Kidney (tissue), 13 donors: ENCODE measurements at regions not wholly inside any gene's neighbourhood (a gene's known extent, or its start where the extent isn't known, plus 50 kb on each side); places are given as distances from the start of the nearest gene placed in this dataset.
A peak's percentile ranks its signal among the peaks of the same experiment; 100 is the strongest.

Experiments
- DNase-seq, 5 donors: peaks; one replicate each; pipeline ENCODE4 v3.0.0-alpha.2; 2013 to 2020
- FAIRE-seq: peaks from 2 replicates; lab custom pipeline; 2012; peaks lifted over from hg19 to GRCh38; lab: Jason Lieb, UNC
- H3K27ac ChIP-seq, 2 donors: one replicate each; pipeline ENCODE4 v1.7.0; 2013; ENCODE audit warnings: low read depth in 2 of 2, low read length in 2 of 2, inconsistent platforms in 1 of 2
- H3K27me3 ChIP-seq: one replicate; pipeline ENCODE4 v1.7.1; 2013; ENCODE audit warnings: low read length, inconsistent platforms; ENCODE audit not compliant: control insufficient read depth, insufficient read depth
- H3K36me3 ChIP-seq, 3 donors: one replicate each; pipeline versions ENCODE4 v1.7.0 to v1.7.1; 2013; ENCODE audit warnings: low read length in 3 of 3, control low read depth in 1 of 3, inconsistent platforms in 1 of 3; ENCODE audit not compliant: insufficient read depth in 3 of 3, control insufficient read depth in 2 of 3
- H3K4me1 ChIP-seq, 3 donors: one replicate each; pipeline versions ENCODE4 v1.7.0 to v1.7.1; 2013; ENCODE audit warnings: low read length in 3 of 3, inconsistent platforms in 1 of 3, low read depth in 1 of 3; ENCODE audit not compliant: control insufficient read depth in 2 of 3, insufficient read depth in 2 of 3
- H3K4me3 ChIP-seq, 3 donors: one replicate each; pipeline versions ENCODE4 v1.7.0 to v1.8.1; 2013; ENCODE audit warnings: low read length in 3 of 3, control low read depth in 1 of 3, inconsistent platforms in 1 of 3
- H3K9ac ChIP-seq, 3 donors: one replicate each; pipeline versions ENCODE4 v1.7.0 to v1.7.1; 2013; ENCODE audit warnings: low read length in 3 of 3, control low read depth in 1 of 3, inconsistent platforms in 1 of 3
- H3K9me3 ChIP-seq, 3 donors: one replicate each; pipeline versions ENCODE4 v1.7.0 to v1.7.1; 2013; ENCODE audit warnings: low read length in 3 of 3, control low read depth in 1 of 3, inconsistent platforms in 1 of 3; ENCODE audit not compliant: control insufficient read depth in 2 of 3, insufficient read depth in 1 of 3
- intact Hi-C: fragments of 100-400 bp; cut with DNase I; formaldehyde crosslinking; loops from one replicate; pipeline ENCODE4 v1.11.1; 2022
- TF ChIP-seq, protein P1 (sequence below): IDR thresholded peaks from 3 replicates; pipeline ENCODE4 v1.5.1; 2012; ENCODE audit warnings: mild to moderate bottlenecking, moderate library complexity, borderline replicate concordance; ENCODE audit not compliant: insufficient read depth; ENCODE audit errors: extremely low read depth
- donor health status: control.
- donor health status: control.
- donor health status: control.
- donor health status: control.
- donor health status: control.
- donor health status: DM: yes; HTN: yes; CAD: no.
- donor health status: Normal renal cell carcinoma (clear cell type).

DNA sequence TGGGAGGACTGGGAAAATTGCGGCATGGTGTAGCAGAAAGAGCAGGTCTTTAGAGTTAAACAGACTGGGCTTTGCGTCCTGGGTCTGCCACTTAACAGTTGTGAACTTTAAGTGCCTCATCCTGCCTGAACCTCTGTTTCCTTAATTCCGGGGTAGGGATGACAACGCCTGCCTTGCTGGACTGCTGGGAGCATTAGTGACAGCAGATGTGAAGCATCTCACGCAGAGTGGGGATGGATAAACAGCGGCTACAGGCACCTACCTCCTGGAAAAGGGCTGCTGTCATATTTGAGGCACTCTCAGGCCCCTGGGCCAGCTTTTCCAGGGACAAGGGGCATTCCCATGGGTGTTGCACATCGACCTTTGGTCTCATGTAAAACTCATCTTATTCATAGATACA is 572.2 kb downstream of the TBC1D22A start:
- Histone ChIP-seq H3K27ac (no peak overlapping the region), H3K27me3 (no peaks in the 10 kb centered on the region), H3K36me3 (no peaks in the 10 kb centered on the region), H3K4me3 (no peak overlapping the region), H3K9ac (no peak overlapping the region), H3K9me3 (peaks cover 0 to 7% (median 0%) of the 10 kb centered on the region in 3 donors), H3K4me1 (no peaks in the 10 kb centered on the region)
- FAIRE-seq (no peak), DNase-seq (no peak)
- intact Hi-C loops: no loop called here
- TF ChIP-seq, protein P1, sequence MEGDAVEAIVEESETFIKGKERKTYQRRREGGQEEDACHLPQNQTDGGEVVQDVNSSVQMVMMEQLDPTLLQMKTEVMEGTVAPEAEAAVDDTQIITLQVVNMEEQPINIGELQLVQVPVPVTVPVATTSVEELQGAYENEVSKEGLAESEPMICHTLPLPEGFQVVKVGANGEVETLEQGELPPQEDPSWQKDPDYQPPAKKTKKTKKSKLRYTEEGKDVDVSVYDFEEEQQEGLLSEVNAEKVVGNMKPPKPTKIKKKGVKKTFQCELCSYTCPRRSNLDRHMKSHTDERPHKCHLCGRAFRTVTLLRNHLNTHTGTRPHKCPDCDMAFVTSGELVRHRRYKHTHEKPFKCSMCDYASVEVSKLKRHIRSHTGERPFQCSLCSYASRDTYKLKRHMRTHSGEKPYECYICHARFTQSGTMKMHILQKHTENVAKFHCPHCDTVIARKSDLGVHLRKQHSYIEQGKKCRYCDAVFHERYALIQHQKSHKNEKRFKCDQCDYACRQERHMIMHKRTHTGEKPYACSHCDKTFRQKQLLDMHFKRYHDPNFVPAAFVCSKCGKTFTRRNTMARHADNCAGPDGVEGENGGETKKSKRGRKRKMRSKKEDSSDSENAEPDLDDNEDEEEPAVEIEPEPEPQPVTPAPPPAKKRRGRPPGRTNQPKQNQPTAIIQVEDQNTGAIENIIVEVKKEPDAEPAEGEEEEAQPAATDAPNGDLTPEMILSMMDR: no peak

DNA sequence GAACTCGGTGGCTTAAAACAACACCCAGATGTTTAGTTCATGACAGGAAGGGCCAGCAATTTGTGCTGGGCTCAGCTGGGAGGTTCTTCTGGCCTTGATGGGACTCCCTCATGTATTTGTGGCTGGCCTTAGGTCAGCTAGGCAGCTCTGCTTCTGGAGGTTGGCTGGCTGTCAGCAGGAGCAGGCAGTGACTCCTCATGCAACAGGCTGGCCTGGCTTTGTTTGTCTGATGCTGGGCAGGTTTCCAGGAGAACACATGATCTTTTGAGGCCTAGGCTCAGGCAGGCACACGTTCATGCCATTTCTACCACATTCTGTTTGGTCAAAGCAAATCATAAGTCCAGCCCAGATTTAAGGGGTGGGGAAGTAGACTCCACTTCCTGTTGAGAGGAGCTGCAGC is 571.2 kb downstream of the TBC1D22A start:
- no peaks in the 10 kb centered on the region for H3K4me1 ChIP-seq
- H3K36me3 ChIP-seq: no peaks in the 10 kb centered on the region
- H3K9ac ChIP-seq: no peak overlapping the region
- no peak overlapping the region for H3K4me3 ChIP-seq
- no peaks in the 10 kb centered on the region for H3K27me3 ChIP-seq
- TF ChIP-seq, protein P1: no peak
- no peak overlapping the region for H3K27ac ChIP-seq
- intact Hi-C loops: no loop called here
- FAIRE-seq (no peak), DNase-seq (peak in 1 of 5 donors; percentile 15)
- peaks cover 0 to 7% (median 0%) of the 10 kb centered on the region in 3 donors for H3K9me3 ChIP-seq

DNA sequence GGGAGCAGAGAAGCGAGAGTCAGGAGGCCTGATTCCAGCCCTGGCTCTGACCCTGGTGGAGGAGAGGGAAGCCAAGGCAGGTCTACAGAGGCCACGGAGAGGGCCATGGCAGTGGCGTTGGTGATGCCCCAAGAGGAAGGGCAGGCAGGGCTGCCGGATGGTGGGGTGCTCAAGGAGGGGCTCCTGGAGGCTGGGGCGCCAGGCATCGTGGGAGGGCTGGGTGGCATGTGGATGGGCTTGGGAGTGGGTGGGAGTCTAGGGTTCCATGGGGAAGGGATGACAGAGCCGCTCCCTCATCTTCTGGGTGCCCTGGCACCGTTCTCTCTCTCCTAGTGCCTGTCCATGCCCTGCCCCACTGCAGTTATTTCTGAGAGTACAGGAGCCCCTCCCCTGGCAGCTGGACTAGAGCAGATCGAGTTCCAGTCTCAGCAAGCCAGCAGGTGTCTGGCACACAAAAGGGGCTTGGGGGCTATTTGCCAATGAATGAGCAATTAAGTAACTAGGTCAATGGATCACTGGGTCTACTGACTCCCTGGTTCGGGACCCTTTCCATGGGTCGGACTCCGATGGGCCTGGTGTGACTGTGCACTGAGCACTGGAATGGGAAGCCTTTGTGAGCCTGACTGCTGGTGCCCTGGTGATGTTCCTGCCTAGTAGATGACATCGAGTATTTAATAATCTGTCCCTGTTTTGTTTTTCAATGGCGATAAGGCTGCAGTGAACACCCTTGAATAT is 570.0 kb downstream of the TBC1D22A start:
- Histone ChIP-seq H3K27me3 (no peaks in the 10 kb centered on the region), H3K9me3 (peaks cover 0 to 7% (median 0%) of the 10 kb centered on the region in 3 donors), H3K36me3 (no peaks in the 10 kb centered on the region), H3K27ac (no peak overlapping the region), H3K4me3 (no peak overlapping the region), H3K9ac (no peak overlapping the region), H3K4me1 (no peaks in the 10 kb centered on the region)
- intact Hi-C loops: no loop called here
- FAIRE-seq: no peak
- TF ChIP-seq, protein P1: no peak
- DNase-seq: peak in 1 of 5 donors; percentile 55
